ENCODE measurements at regions not wholly inside any gene's neighbourhood (a gene's known extent, or its start where the extent isn't known, plus 50 kb on each side); places are given as distances from the start of the nearest gene placed in this dataset.

DNA sequence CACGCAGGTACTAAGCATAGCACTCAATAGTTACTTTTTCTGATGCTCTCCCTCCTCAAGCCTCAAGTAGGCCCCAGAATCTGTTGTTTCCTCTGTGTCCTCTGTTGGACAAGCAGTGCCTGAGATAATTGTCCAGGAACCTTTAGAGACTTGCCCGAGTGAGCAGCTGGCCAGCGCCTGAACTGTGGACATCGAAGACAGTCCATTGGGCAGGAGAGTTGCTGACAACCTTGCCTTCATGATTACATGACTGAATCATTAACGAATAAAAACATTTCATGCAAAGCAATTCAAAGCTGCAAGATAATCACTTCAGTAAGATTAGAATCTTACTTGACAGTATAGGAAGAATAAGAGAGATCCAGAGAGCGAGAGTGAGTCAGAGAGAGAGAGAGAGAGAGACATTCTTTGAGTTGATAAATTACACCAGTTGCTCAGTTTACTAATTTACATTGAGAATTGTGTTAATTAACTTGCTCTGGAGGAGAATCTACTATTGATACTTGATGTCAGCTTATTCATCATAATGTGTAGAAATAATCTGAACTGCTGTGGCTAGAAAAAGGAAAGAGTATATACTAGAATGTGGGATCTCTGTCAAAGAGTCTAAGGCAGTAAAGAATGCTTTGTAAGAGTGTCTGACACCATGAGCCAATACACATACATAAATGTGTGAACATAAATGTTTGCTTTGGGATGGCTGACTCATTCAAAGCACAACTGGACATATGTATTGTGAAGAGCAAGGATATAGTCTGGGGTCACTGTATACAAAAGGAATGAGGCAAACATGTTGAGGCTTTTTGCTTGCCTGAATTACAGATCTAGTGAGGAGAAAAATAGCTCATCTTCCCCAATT is 216.0 kb downstream of the ZNF326 start:
- ATAC-seq, result no peak
- H3K4me1 ChIP-seq (ENCODE audit: control insufficient read depth in 1 of 2, insufficient read depth in 2 of 2, low read length in 2 of 2), result no peaks in the 10 kb centered on the region
- H3K4me2 ChIP-seq (ENCODE audit: low read length), result no peak overlapping the region
- no peaks in the 10 kb centered on the region for H3K9me2 ChIP-seq (ENCODE audit: insufficient read depth)
- no peak overlapping the region for H2AFZ ChIP-seq (ENCODE audit: low read depth, low read length, poor library complexity, severe bottlenecking)
- H3K27ac ChIP-seq (ENCODE audit: low read depth, low read length), result no peak overlapping the region
- POLR2A ChIA-PET, result no interaction called here
- BruUV-seq (replicated peaks), result no TSS peak
- H3K9ac ChIP-seq (ENCODE audit: low read length), result no peak overlapping the region
- peaks cover 18% of the 10 kb centered on the region; the same call in 1 of the 2 replicates for H3K27me3 ChIP-seq (ENCODE audit: insufficient read depth, low read length)
- no peaks in the 10 kb centered on the region for H4K20me1 ChIP-seq (ENCODE audit: insufficient read depth)
- TF ChIP-seq, protein P1, sequence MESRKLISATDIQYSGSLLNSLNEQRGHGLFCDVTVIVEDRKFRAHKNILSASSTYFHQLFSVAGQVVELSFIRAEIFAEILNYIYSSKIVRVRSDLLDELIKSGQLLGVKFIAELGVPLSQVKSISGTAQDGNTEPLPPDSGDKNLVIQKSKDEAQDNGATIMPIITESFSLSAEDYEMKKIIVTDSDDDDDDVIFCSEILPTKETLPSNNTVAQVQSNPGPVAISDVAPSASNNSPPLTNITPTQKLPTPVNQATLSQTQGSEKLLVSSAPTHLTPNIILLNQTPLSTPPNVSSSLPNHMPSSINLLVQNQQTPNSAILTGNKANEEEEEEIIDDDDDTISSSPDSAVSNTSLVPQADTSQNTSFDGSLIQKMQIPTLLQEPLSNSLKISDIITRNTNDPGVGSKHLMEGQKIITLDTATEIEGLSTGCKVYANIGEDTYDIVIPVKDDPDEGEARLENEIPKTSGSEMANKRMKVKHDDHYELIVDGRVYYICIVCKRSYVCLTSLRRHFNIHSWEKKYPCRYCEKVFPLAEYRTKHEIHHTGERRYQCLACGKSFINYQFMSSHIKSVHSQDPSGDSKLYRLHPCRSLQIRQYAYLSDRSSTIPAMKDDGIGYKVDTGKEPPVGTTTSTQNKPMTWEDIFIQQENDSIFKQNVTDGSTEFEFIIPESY (IDR thresholded peaks at IDR 0.05; ENCODE audit: extremely low read depth, insufficient replicate concordance, low read length), result no peak
- DNase-seq (ENCODE audit: low read depth, low spot score), result no peak
- no peak overlapping the region for H3K4me3 ChIP-seq (replicated peaks in 1 of 2; ENCODE audit: low read depth in 1 of 2, low read length in 2 of 2)
- CTCF ChIA-PET, result no interaction called here
- intact Hi-C loops (cut with micrococcal nuclease), result no loop called here
- H3K9me3 ChIP-seq (ENCODE audit: control insufficient read depth in 1 of 2, insufficient read depth in 1 of 2, low read depth in 1 of 2, low read length in 2 of 2), result no peaks in the 10 kb centered on the region
- H3K79me2 ChIP-seq (ENCODE audit: insufficient read depth, low read length), result no peaks in the 10 kb centered on the region
- no peaks in the 10 kb centered on the region for H3K36me3 ChIP-seq (ENCODE audit: control insufficient read depth in 1 of 2, insufficient read depth in 2 of 2, low read length in 2 of 2)
- RAD21 ChIA-PET (ENCODE audit: low non-redundant PET in 1 of 2, low total read pairs in 2 of 2, uncharacterized antibody in 2 of 2, unreplicated experiment in 2 of 2), result no interaction called here

- Histone ChIP-seq H3K9me2 (ENCODE audit: insufficient read depth) (no peaks in the 10 kb centered on the region), H3K4me2 (ENCODE audit: low read length) (no peak overlapping the region), H3K9me3 (ENCODE audit: control insufficient read depth in 1 of 2, insufficient read depth in 1 of 2, low read depth in 1 of 2, low read length in 2 of 2) (no peaks in the 10 kb centered on the region), H3K79me2 (ENCODE audit: insufficient read depth, low read length) (no peaks in the 10 kb centered on the region), H3K9ac (ENCODE audit: low read length) (no peak overlapping the region), H4K20me1 (ENCODE audit: insufficient read depth) (no peaks in the 10 kb centered on the region), H3K4me1 (ENCODE audit: control insufficient read depth in 1 of 2, insufficient read depth in 2 of 2, low read length in 2 of 2) (no peaks in the 10 kb centered on the region), H3K4me3 (replicated peaks in 1 of 2; ENCODE audit: low read depth in 1 of 2, low read length in 2 of 2) (no peak overlapping the region), H3K27me3 (ENCODE audit: insufficient read depth, low read length) (peaks cover 18% of the 10 kb centered on the region; the same call in 1 of the 2 replicates), H3K36me3 (ENCODE audit: control insufficient read depth in 1 of 2, insufficient read depth in 2 of 2, low read length in 2 of 2) (no peaks in the 10 kb centered on the region), H3K27ac (ENCODE audit: low read depth, low read length) (no peak overlapping the region), H2AFZ (ENCODE audit: low read depth, low read length, poor library complexity, severe bottlenecking) (no peak overlapping the region)
- intact Hi-C loops (cut with micrococcal nuclease), result no loop called here
- DNase-seq (ENCODE audit: low read depth, low spot score) (no peak), ATAC-seq (no peak)
- CTCF ChIA-PET, result no interaction called here
- RAD21 ChIA-PET (ENCODE audit: low non-redundant PET in 1 of 2, low total read pairs in 2 of 2, uncharacterized antibody in 2 of 2, unreplicated experiment in 2 of 2), result no interaction called here
- BruUV-seq (replicated peaks), result no TSS peak
- POLR2A ChIA-PET, result no interaction called here
- TF ChIP-seq RAD21 (IDR thresholded peaks at IDR 0.05; ENCODE audit: low read depth), result no peak
- TF ChIP-seq EZH2phosphoT487 (IDR thresholded peaks at IDR 0.05; ENCODE audit: borderline replicate concordance), result no peak
- TF ChIP-seq CEBPB (IDR thresholded peaks at IDR 0.05; ENCODE audit: low read depth), result no peak
- TF ChIP-seq, protein P2, sequence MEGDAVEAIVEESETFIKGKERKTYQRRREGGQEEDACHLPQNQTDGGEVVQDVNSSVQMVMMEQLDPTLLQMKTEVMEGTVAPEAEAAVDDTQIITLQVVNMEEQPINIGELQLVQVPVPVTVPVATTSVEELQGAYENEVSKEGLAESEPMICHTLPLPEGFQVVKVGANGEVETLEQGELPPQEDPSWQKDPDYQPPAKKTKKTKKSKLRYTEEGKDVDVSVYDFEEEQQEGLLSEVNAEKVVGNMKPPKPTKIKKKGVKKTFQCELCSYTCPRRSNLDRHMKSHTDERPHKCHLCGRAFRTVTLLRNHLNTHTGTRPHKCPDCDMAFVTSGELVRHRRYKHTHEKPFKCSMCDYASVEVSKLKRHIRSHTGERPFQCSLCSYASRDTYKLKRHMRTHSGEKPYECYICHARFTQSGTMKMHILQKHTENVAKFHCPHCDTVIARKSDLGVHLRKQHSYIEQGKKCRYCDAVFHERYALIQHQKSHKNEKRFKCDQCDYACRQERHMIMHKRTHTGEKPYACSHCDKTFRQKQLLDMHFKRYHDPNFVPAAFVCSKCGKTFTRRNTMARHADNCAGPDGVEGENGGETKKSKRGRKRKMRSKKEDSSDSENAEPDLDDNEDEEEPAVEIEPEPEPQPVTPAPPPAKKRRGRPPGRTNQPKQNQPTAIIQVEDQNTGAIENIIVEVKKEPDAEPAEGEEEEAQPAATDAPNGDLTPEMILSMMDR (IDR thresholded peaks at IDR 0.05 in 2 of 3, conservative IDR thresholded peaks at IDR 0.05 in 1 of 3; ENCODE audit: borderline replicate concordance in 1 of 3, insufficient read depth in 1 of 3, low read depth in 2 of 3, low read length in 2 of 3), result no peak
- TF ChIP-seq, protein P1 (IDR thresholded peaks at IDR 0.05; ENCODE audit: extremely low read depth, insufficient replicate concordance, low read length), result no peak
- TF ChIP-seq SIN3A (IDR thresholded peaks at IDR 0.05; ENCODE audit: low read depth), result no peak
- TF ChIP-seq, protein P3, sequence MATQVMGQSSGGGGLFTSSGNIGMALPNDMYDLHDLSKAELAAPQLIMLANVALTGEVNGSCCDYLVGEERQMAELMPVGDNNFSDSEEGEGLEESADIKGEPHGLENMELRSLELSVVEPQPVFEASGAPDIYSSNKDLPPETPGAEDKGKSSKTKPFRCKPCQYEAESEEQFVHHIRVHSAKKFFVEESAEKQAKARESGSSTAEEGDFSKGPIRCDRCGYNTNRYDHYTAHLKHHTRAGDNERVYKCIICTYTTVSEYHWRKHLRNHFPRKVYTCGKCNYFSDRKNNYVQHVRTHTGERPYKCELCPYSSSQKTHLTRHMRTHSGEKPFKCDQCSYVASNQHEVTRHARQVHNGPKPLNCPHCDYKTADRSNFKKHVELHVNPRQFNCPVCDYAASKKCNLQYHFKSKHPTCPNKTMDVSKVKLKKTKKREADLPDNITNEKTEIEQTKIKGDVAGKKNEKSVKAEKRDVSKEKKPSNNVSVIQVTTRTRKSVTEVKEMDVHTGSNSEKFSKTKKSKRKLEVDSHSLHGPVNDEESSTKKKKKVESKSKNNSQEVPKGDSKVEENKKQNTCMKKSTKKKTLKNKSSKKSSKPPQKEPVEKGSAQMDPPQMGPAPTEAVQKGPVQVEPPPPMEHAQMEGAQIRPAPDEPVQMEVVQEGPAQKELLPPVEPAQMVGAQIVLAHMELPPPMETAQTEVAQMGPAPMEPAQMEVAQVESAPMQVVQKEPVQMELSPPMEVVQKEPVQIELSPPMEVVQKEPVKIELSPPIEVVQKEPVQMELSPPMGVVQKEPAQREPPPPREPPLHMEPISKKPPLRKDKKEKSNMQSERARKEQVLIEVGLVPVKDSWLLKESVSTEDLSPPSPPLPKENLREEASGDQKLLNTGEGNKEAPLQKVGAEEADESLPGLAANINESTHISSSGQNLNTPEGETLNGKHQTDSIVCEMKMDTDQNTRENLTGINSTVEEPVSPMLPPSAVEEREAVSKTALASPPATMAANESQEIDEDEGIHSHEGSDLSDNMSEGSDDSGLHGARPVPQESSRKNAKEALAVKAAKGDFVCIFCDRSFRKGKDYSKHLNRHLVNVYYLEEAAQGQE (IDR thresholded peaks at IDR 0.05; ENCODE audit: low read depth), result no peak
Measured at GRCh38 chr1:90208949-90209348, 214.0 kb downstream of the ZNF326 start.
